ENCODE measurements at regions not wholly inside any gene's neighbourhood (a gene's known extent, or its start where the extent isn't known, plus 50 kb on each side); places are given as distances from the start of the nearest gene placed in this dataset.

DNA sequence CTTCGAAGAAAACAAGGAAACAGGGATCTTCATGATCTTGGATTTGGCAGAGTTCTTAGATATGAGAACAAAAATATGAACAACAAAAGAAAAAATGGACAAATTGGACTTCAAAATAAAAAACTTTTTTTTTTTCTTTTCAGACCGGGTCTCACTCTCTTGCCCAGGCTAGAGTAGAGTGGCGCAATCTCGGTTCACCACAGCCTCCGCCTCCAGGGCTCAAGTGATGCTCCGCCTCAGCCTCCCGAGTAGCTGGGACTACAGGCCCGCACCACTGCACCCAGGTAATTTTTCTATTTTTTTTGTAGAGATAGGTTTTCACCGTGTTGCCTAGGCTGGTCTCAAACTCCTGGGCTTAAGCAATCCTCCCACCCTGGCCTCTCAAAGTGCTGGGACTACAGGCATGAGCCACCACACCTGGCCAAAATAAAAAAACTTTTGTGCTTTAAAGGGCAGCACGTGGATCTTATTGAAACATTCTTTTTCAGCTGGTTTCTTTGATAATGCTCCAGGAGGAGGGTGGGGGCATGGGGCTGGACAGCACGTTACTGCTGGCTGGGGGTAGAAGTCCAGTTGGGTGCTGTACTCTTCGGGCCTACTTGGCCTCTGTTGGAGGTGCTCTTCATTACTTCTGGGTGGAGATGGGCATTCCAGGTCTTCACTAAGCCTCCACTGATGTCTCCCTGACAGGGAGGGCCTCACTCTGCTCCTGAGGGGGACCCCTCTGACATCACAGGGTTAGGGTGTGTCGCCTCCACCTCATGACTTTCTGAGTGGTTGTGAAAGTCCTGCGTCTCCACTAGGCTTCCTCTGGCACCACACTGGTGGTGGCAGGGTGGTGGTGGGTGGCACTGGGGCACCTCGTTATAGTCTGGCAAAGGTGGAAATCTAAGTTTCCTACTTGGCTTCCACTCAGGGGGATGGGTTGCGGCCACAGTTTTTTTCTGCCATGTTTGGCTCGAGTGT lies 150.5 kb upstream of the XPO1 start:
- TF ChIP-seq, protein P1, sequence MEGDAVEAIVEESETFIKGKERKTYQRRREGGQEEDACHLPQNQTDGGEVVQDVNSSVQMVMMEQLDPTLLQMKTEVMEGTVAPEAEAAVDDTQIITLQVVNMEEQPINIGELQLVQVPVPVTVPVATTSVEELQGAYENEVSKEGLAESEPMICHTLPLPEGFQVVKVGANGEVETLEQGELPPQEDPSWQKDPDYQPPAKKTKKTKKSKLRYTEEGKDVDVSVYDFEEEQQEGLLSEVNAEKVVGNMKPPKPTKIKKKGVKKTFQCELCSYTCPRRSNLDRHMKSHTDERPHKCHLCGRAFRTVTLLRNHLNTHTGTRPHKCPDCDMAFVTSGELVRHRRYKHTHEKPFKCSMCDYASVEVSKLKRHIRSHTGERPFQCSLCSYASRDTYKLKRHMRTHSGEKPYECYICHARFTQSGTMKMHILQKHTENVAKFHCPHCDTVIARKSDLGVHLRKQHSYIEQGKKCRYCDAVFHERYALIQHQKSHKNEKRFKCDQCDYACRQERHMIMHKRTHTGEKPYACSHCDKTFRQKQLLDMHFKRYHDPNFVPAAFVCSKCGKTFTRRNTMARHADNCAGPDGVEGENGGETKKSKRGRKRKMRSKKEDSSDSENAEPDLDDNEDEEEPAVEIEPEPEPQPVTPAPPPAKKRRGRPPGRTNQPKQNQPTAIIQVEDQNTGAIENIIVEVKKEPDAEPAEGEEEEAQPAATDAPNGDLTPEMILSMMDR (IDR thresholded peaks at IDR 0.05; ENCODE audit: insufficient read depth, low read length, poor library complexity, severe bottlenecking), result no peak
- no peaks in the 10 kb centered on the region for H3K27me3 ChIP-seq (ENCODE audit: control insufficient read depth, insufficient read depth, low read length)
- no peaks in the 10 kb centered on the region for H3K36me3 ChIP-seq (ENCODE audit: control insufficient read depth, insufficient read depth, low read length)
- H3K4me3 ChIP-seq (ENCODE audit: low read depth, low read length), result no peak overlapping the region
- DNase-seq (ENCODE audit: low read depth), result no peak

DNA sequence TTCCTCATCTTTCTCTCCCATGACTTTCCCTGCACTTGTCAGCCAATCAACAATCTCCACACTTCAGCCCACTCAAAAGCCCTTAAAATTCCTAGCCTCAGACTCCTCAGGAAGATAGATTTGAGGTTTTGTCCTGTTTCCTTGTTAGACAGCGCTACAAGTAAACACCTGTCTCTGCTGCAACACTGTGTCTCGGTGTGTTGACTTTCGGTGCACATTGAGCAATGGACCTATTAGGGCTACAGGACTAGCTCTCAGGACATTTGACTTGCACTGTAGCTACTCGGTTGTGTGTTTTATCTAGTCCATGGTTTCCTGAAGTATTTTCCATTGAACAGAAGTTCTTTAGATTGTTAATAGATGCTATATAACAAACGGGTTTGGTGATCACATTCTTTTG lies 140.9 kb upstream of the XPO1 start:
- TF ChIP-seq, protein P1 (IDR thresholded peaks at IDR 0.05; ENCODE audit: insufficient read depth, low read length, poor library complexity, severe bottlenecking), result no peak
- H3K27me3 ChIP-seq (ENCODE audit: control insufficient read depth, insufficient read depth, low read length), result no peaks in the 10 kb centered on the region
- no peaks in the 10 kb centered on the region for H3K36me3 ChIP-seq (ENCODE audit: control insufficient read depth, insufficient read depth, low read length)
- H3K4me3 ChIP-seq (ENCODE audit: low read depth, low read length), result no peak overlapping the region
- no peak for DNase-seq (ENCODE audit: low read depth)

DNA sequence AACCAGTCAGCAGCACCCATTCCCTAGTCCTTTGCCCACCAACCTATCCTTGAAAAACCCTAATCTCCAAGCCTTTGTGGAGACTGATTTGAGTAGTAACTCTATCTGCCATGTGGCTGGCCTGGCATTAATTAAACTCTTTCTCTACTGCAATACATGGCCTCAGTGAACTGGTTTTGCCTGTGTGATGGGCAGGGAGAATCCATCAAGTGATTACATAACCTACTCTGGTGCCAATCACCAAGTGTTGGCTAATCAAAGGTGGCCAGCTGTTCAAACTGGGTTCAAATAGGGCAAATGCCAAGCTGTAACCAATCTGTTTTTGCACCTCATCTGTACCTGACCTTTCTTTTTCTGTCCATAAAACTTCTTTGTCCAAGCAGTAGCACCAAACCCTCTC lies 139.8 kb upstream of the XPO1 start:
- TF ChIP-seq, protein P1 (IDR thresholded peaks at IDR 0.05; ENCODE audit: insufficient read depth, low read length, poor library complexity, severe bottlenecking), result no peak
- H3K27me3 ChIP-seq (ENCODE audit: control insufficient read depth, insufficient read depth, low read length), result no peaks in the 10 kb centered on the region
- no peak for DNase-seq (ENCODE audit: low read depth)

DNA sequence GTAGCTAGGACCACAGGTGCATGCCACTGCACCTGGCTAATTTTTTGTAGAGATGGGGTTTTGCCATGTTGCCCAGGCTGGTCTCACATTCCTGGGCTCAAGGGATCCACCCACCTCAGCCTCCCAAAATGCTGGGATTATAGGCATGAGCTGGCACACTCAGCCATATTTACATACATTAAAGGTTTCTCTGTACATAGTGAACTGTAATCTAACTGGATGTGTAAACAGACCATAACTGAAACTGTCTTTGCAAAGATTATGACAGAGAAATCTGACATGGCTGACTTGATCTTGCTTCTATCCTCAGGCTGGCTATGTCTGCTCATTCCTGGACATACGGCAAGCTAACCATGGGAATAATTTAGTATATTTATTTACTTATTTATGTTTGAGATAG lies 139.2 kb upstream of the XPO1 start:
- TF ChIP-seq, protein P1 (IDR thresholded peaks at IDR 0.05; ENCODE audit: insufficient read depth, low read length, poor library complexity, severe bottlenecking), result no peak
- no peaks in the 10 kb centered on the region for H3K27me3 ChIP-seq (ENCODE audit: control insufficient read depth, insufficient read depth, low read length)
- H3K36me3 ChIP-seq (ENCODE audit: control insufficient read depth, insufficient read depth, low read length), result no peaks in the 10 kb centered on the region
- DNase-seq (ENCODE audit: low read depth), result no peak
- H3K4me3 ChIP-seq (ENCODE audit: low read depth, low read length), result no peak overlapping the region

More for the DNA sequence above, 139.8 kb upstream of the XPO1 start:
- no peak overlapping the region for H3K4me3 ChIP-seq (ENCODE audit: low read depth, low read length)
- H3K36me3 ChIP-seq (ENCODE audit: control insufficient read depth, insufficient read depth, low read length), result no peaks in the 10 kb centered on the region

DNA sequence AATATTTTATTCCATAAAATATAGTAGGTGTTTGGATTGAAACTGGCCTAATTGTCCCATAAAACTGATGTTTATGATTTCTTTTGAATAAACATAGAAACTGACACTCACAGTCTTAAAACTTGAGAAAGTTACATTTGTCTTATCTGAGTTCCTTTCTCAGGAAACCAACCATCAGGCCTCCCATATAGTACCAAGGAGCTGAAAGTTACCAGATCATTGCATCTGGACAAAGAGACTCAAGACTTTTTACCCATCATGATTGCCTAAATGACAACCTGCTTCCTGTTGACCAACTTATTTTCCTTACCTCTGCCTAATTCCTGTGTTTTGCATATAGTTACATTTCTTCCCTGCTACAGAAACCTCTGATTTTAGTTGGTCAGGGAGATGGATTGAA lies 137.0 kb upstream of the XPO1 start:
- Histone ChIP-seq H3K4me3 (ENCODE audit: low read depth, low read length) (no peak overlapping the region), H3K36me3 (ENCODE audit: control insufficient read depth, insufficient read depth, low read length) (no peaks in the 10 kb centered on the region), H3K27me3 (ENCODE audit: control insufficient read depth, insufficient read depth, low read length) (no peaks in the 10 kb centered on the region)
- DNase-seq (ENCODE audit: low read depth), result no peak
- TF ChIP-seq, protein P1 (IDR thresholded peaks at IDR 0.05; ENCODE audit: insufficient read depth, low read length, poor library complexity, severe bottlenecking), result no peak

Measured in kidney epithelial cell (primary cell).